GM12878 (cell line): ENCODE measurements at regions not wholly inside any gene's neighbourhood (a gene's known extent, or its start where the extent isn't known, plus 50 kb on each side); places are given as distances from the start of the nearest gene placed in this dataset.

ENCODE experiments used
- CTCF ChIP-seq, 3 experiments: IDR thresholded peaks in 2 of 3; conservative IDR thresholded peaks in 1 of 3; 2 replicates each; pipeline ENCODE4 v1.5.1; 2011; ENCODE audit warnings: low read depth in 3 of 3, low read length in 3 of 3, mild to moderate bottlenecking in 3 of 3, control low read depth in 2 of 3, moderate library complexity in 2 of 3, inconsistent platforms in 1 of 3, mixed read lengths in 1 of 3; ENCODE audit not compliant: control insufficient read depth in 2 of 3, insufficient read depth in 1 of 3; ENCODE audit errors: extremely low read depth in 1 of 3
- POLR2A ChIP-seq: IDR thresholded peaks from 2 replicates; pipeline ENCODE4 v1.6.1; 2011; ENCODE audit warnings: low read depth, mild to moderate bottlenecking, low read length
- POLR2AphosphoS5 ChIP-seq: IDR thresholded peaks from 2 replicates; pipeline ENCODE4 v1.6.1; 2011; ENCODE audit warnings: mild to moderate bottlenecking, low read length, inconsistent platforms

- no peak for TF ChIP-seq POLR2AphosphoS5
- no peak for TF ChIP-seq POLR2A
- TF ChIP-seq CTCF (IDR thresholded peaks at IDR 0.05 in 2 of 3, conservative IDR thresholded peaks at IDR 0.05 in 1 of 3; ENCODE audit: control insufficient read depth in 2 of 3, extremely low read depth in 1 of 3, insufficient read depth in 1 of 3, low read depth in 3 of 3, low read length in 3 of 3), result no peak
Observed at GRCh38 chr18:25533218-25533617, 181.3 kb upstream of the ZNF521 start.
